ENCODE measurements at regions not wholly inside any gene's neighbourhood (a gene's known extent, or its start where the extent isn't known, plus 50 kb on each side); places are given as distances from the start of the nearest gene placed in this dataset.

GRCh38 chr2:120849278-120849677 is 113.6 kb downstream of the GLI2 start:
- no peaks in the 10 kb centered on the region for H3K27me3 ChIP-seq
- no peak for TF ChIP-seq CTCF (IDR thresholded peaks at IDR 0.05)
- TF ChIP-seq POLR2A (IDR thresholded peaks at IDR 0.05) = no peak
- DNase-seq = no peak
- no peak for ATAC-seq
- H3K36me3 ChIP-seq (replicated peaks in 1 of 2; ENCODE audit: insufficient read depth in 1 of 2, low read depth in 2 of 2) = no peaks in the 10 kb centered on the region
- peaks cover 0 to 9% (median 0%) of the 10 kb centered on the region in 3 donors for H3K9me3 ChIP-seq
- H3K4me1 ChIP-seq = no peaks in the 10 kb centered on the region
- no peak overlapping the region for H3K27ac ChIP-seq
- intact Hi-C loops (cut with DNase I) = no loop called here
- 87 to 95% methylated on average over 2 of the region's 2 CpGs for WGBS, 2 donors
- H3K4me3 ChIP-seq = no peak overlapping the region

GRCh38 chr2:120850551-120850950 is 114.9 kb downstream of the GLI2 start:
- no peaks in the 10 kb centered on the region for H3K36me3 ChIP-seq (replicated peaks in 1 of 2; ENCODE audit: insufficient read depth in 1 of 2, low read depth in 2 of 2)
- H3K4me3 ChIP-seq = no peak overlapping the region
- no peaks in the 10 kb centered on the region for H3K27me3 ChIP-seq
- 70 to 80% methylated on average over 5 of the region's 5 CpGs for WGBS, 2 donors
- ATAC-seq (no peak), DNase-seq (no peak)
- TF ChIP-seq POLR2A (IDR thresholded peaks at IDR 0.05) = no peak
- no peak for TF ChIP-seq CTCF (IDR thresholded peaks at IDR 0.05)
- no peak overlapping the region for H3K27ac ChIP-seq
- peaks cover 0 to 9% (median 0%) of the 10 kb centered on the region in 3 donors for H3K9me3 ChIP-seq
- no peaks in the 10 kb centered on the region for H3K4me1 ChIP-seq
- intact Hi-C loops (cut with DNase I) = no loop called here

- Histone ChIP-seq H3K27ac (no peak overlapping the region), H3K36me3 (replicated peaks in 1 of 2; ENCODE audit: insufficient read depth in 1 of 2, low read depth in 2 of 2) (no peaks in the 10 kb centered on the region), H3K27me3 (no peaks in the 10 kb centered on the region), H3K9me3 (peaks cover 0 to 9% (median 0%) of the 10 kb centered on the region in 3 donors), H3K4me3 (no peak overlapping the region), H3K4me1 (no peaks in the 10 kb centered on the region)
- intact Hi-C loops (cut with DNase I) = no loop called here
- ATAC-seq (no peak), DNase-seq (no peak)
- no peak for TF ChIP-seq POLR2A (IDR thresholded peaks at IDR 0.05)
- no peak for TF ChIP-seq CTCF (IDR thresholded peaks at IDR 0.05)
- WGBS, 2 donors = 92 to 100% methylated on average over 1 to 3 of the region's 3 CpGs
Observed at GRCh38 chr2:120851116-120851773, 115.6 kb downstream of the GLI2 start.

GRCh38 chr2:120852200-120852815 is 116.6 kb downstream of the GLI2 start:
- WGBS, 2 donors = 78 to 86% methylated on average over 10 to 12 of the region's 12 CpGs
- no peak for DNase-seq

More at GRCh38 chr2:120852200-120852815, 116.6 kb downstream of the GLI2 start:
- no peak for ATAC-seq
- intact Hi-C loops (cut with DNase I) = no loop called here
- Histone ChIP-seq H3K9me3 (peaks cover 0 to 9% (median 0%) of the 10 kb centered on the region in 3 donors), H3K4me1 (no peaks in the 10 kb centered on the region), H3K27me3 (no peaks in the 10 kb centered on the region), H3K36me3 (replicated peaks in 1 of 2; ENCODE audit: insufficient read depth in 1 of 2, low read depth in 2 of 2) (no peaks in the 10 kb centered on the region), H3K27ac (no peak overlapping the region), H3K4me3 (no peak overlapping the region)
- TF ChIP-seq CTCF (IDR thresholded peaks at IDR 0.05) (no peak), POLR2A (IDR thresholded peaks at IDR 0.05) (no peak)
